Panc1 (cell line): ENCODE measurements at regions not wholly inside any gene's neighbourhood (a gene's known extent, or its start where the extent isn't known, plus 50 kb on each side); places are given as distances from the start of the nearest gene placed in this dataset.

Experiments
- ATAC-seq: fragments of 200-7000 bp; cut with Tn5 transposase; 2 replicates; pipeline ENCODE4 v1.9.1; 2020; ENCODE audit warnings: mild to moderate bottlenecking, moderate library complexity
- BruUV-seq: library from RNA; stranded (reverse); fragments of 400-500 nt; replicated peaks from 2 replicates; lab custom pipeline; 2021; lab: Mats Ljungman, UMichigan
- CTCF ChIA-PET: fragments of 300-600 bp; sonication (Branson Sonifier 250); formaldehyde crosslinking; loops from one replicate; lab custom pipeline; 2022; ENCODE audit warnings: antibody characterized with exemption; lab: Charles Lee
- POLR2A ChIA-PET: fragments of 300-600 bp; sonication (Branson Sonifier 250); formaldehyde crosslinking; loops from one replicate; lab custom pipeline; 2022; ENCODE audit warnings: antibody characterized with exemption; lab: Charles Lee
- DNase-seq: peaks from one replicate; pipeline ENCODE4 v3.0.0-alpha.2; 2010; ENCODE audit warnings: low read depth, low spot score
- H3K27ac ChIP-seq: 2 replicates; pipeline ENCODE4 v1.5.1; 2011; ENCODE audit warnings: mild to moderate bottlenecking, low read length, inconsistent platforms
- H3K27me3 ChIP-seq: fragments of 200-500 bp; sonication (Bioruptor generic); 2 replicates; pipeline ENCODE4 v1.6.0; 2014; ENCODE audit warnings: low read length, inconsistent platforms; ENCODE audit not compliant: control insufficient read depth, insufficient read depth
- H3K36me3 ChIP-seq: fragments of 200-500 bp; sonication (Bioruptor generic); 2 replicates; pipeline ENCODE4 v1.5.1; 2014; ENCODE audit warnings: inconsistent platforms, mild to moderate bottlenecking, low read length, moderate library complexity; ENCODE audit not compliant: control insufficient read depth, insufficient read depth
- H3K4me1 ChIP-seq: 2 replicates; pipeline ENCODE4 v1.5.1; 2011; ENCODE audit warnings: inconsistent platforms, mild to moderate bottlenecking, low read length, moderate library complexity; ENCODE audit not compliant: control insufficient read depth, insufficient read depth
- H3K4me3 ChIP-seq, 2 experiments: 2 replicates each; pipeline ENCODE4 v1.5.1; 2011 to 2012; ENCODE audit warnings: low read depth in 2 of 2, low read length in 2 of 2, mild to moderate bottlenecking in 2 of 2, inconsistent platforms in 1 of 2, moderate library complexity in 1 of 2
- H3K9me3 ChIP-seq: fragments of 200-500 bp; sonication (Bioruptor generic); 2 replicates; pipeline ENCODE4 v1.5.1; 2014; ENCODE audit warnings: low read depth, mild to moderate bottlenecking, inconsistent platforms, low read length, moderate library complexity; ENCODE audit not compliant: control insufficient read depth, insufficient read depth
- CTCF ChIP-seq: fragments of 450-650 bp; IDR thresholded peaks from 2 replicates; pipeline ENCODE4 v1.5.1; 2017; ENCODE audit warnings: mild to moderate bottlenecking
- POLR2AphosphoS5 ChIP-seq: IDR thresholded peaks from 2 replicates; pipeline ENCODE4 v1.6.1; 2012; ENCODE audit warnings: mild to moderate bottlenecking, low read depth, low read length, moderate library complexity
- REST ChIP-seq, 2 experiments: IDR thresholded peaks; 2 replicates each; pipeline ENCODE4 v1.6.1; 2011 to 2012; ENCODE audit warnings: low read depth in 2 of 2, control low read depth in 1 of 2, low read length in 1 of 2, mild to moderate bottlenecking in 1 of 2, moderate library complexity in 1 of 2; ENCODE audit not compliant: insufficient read depth in 1 of 2
- SIN3A ChIP-seq: IDR thresholded peaks from 2 replicates; pipeline ENCODE4 v1.6.1; 2012; ENCODE audit warnings: low read depth, mild to moderate bottlenecking, low read length, moderate library complexity, borderline replicate concordance; ENCODE audit not compliant: insufficient read depth
- TCF7L2 ChIP-seq: IDR thresholded peaks from 2 replicates; pipeline ENCODE4 v1.6.1; 2011; ENCODE audit warnings: mild to moderate bottlenecking, low read depth, low read length, inconsistent platforms
- in situ Hi-C: cut with HindIII; loops from 2 replicates; pipeline ENCODE4 v1.10.0; 2016; ENCODE audit warnings: low sequenced_read_pairs, low pct_unique_long_range_greater_than_20kb
- intact Hi-C: fragments of 100-400 bp; cut with micrococcal nuclease; formaldehyde crosslinking; loops from one replicate; pipeline ENCODE4 v1.10.0; 2022; ENCODE audit not compliant: unreplicated experiment

GRCh38 chr11:70721006-70721405 lies 322.7 kb downstream of the CTTN start:
- CTCF ChIA-PET, result no interaction called here
- no peak for TF ChIP-seq TCF7L2
- TF ChIP-seq SIN3A, result no peak
- TF ChIP-seq POLR2AphosphoS5, result no peak
- no peak for TF ChIP-seq CTCF
- Histone ChIP-seq H3K27ac (no peak overlapping the region), H3K4me3 (no peak overlapping the region), H3K27me3 (peaks cover 36% of the 10 kb centered on the region), H3K4me1 (no peaks in the 10 kb centered on the region), H3K36me3 (no peaks in the 10 kb centered on the region), H3K9me3 (no peaks in the 10 kb centered on the region)
- no TSS peak for BruUV-seq
- DNase-seq (no peak), ATAC-seq (no peak)
- in situ Hi-C loops, result no loop called here
- intact Hi-C loops, result no loop called here
- POLR2A ChIA-PET, result no interaction called here

GRCh38 chr11:70725278-70725677 lies 326.9 kb downstream of the CTTN start:
- no peak for DNase-seq
- in situ Hi-C loops (no loop called here), intact Hi-C loops (no loop called here)
- Histone ChIP-seq H3K27me3 (peaks cover 21% of the 10 kb centered on the region), H3K4me3 (no peak overlapping the region), H3K4me1 (no peaks in the 10 kb centered on the region), H3K9me3 (no peaks in the 10 kb centered on the region), H3K27ac (no peak overlapping the region), H3K36me3 (no peaks in the 10 kb centered on the region)
- no TSS peak for BruUV-seq
- no peak for TF ChIP-seq SIN3A
- TF ChIP-seq POLR2AphosphoS5, result no peak
- no peak for TF ChIP-seq TCF7L2
- no peak for TF ChIP-seq REST (IDR thresholded peaks at IDR 0.05; ENCODE audit: insufficient read depth in 1 of 2, low read depth in 2 of 2, low read length in 1 of 2)
- TF ChIP-seq CTCF, result no peak
- ATAC-seq, result no peak
- CTCF ChIA-PET, result interaction anchor here (0.6 kb wide), 1 partner anchor 72 kb away, joined by 3 read pairs; no protein-coding TSS in a partner anchor
- POLR2A ChIA-PET, result no interaction called here
